ENCODE measurements at regions not wholly inside any gene's neighbourhood (a gene's known extent, or its start where the extent isn't known, plus 50 kb on each side); places are given as distances from the start of the nearest gene placed in this dataset.

GRCh38 chr7:46660402-46660980 lies 739.4 kb upstream of the IGFBP3 start:
- no peak for DNase-seq

- no peak for DNase-seq
Observed at GRCh38 chr7:46658281-46658680, 737.2 kb upstream of the IGFBP3 start.

- DNase-seq = no peak
Observed at GRCh38 chr7:46654546-46655443, 733.7 kb upstream of the IGFBP3 start.

GRCh38 chr7:46653848-46654247 lies 732.8 kb upstream of the IGFBP3 start:
- no peak for DNase-seq

- no peak for DNase-seq
Observed at GRCh38 chr7:46652317-46652716, 731.2 kb upstream of the IGFBP3 start.

GRCh38 chr7:46651561-46652088 lies 730.6 kb upstream of the IGFBP3 start:
- DNase-seq = no peak

GRCh38 chr7:46651070-46651469 lies 730.0 kb upstream of the IGFBP3 start:
- DNase-seq = no peak

- DNase-seq = no peak
Observed at GRCh38 chr7:46649876-46650275, 728.8 kb upstream of the IGFBP3 start.

GRCh38 chr7:46637793-46638735 lies 717.0 kb upstream of the IGFBP3 start:
- no peak for DNase-seq

GRCh38 chr7:46636022-46636421 lies 715.0 kb upstream of the IGFBP3 start:
- no peak for DNase-seq

- DNase-seq = no peak
Observed at GRCh38 chr7:46633630-46634240, 712.7 kb upstream of the IGFBP3 start.

- DNase-seq = no peak
Observed at GRCh38 chr7:46633200-46633599, 712.1 kb upstream of the IGFBP3 start.

- no peak for DNase-seq
Observed at GRCh38 chr7:46630031-46630430, 709.0 kb upstream of the IGFBP3 start.

- no peak for DNase-seq
Observed at GRCh38 chr7:46628389-46628788, 707.3 kb upstream of the IGFBP3 start.

GRCh38 chr7:46626691-46627310 lies 705.7 kb upstream of the IGFBP3 start:
- DNase-seq = no peak

GRCh38 chr7:46626261-46626660 lies 705.2 kb upstream of the IGFBP3 start:
- no peak for DNase-seq

GRCh38 chr7:46625032-46625431 lies 704.0 kb upstream of the IGFBP3 start:
- no peak for DNase-seq

GRCh38 chr7:46622251-46622650 lies 701.2 kb upstream of the IGFBP3 start:
- DNase-seq = no peak

- no peak for DNase-seq
Observed at GRCh38 chr7:46619723-46620310, 698.7 kb upstream of the IGFBP3 start.

- no peak for DNase-seq
Observed at GRCh38 chr7:46616636-46617035, 695.6 kb upstream of the IGFBP3 start.

GRCh38 chr7:46613551-46613950 lies 692.5 kb upstream of the IGFBP3 start:
- no peak for DNase-seq

GRCh38 chr7:46613116-46613515 lies 692.0 kb upstream of the IGFBP3 start:
- DNase-seq = no peak

Data from DMS79 (cell line).